Superior temporal gyrus (tissue), 1 donor: ENCODE measurements at regions not wholly inside any gene's neighbourhood (a gene's known extent, or its start where the extent isn't known, plus 50 kb on each side); places are given as distances from the start of the nearest gene placed in this dataset.
"Not testable (repeated sequence)": the region's sequence is repeated elsewhere in the genome, so short reads cannot be mapped to it uniquely, and the experiment has no call there.

Source experiments
- DNase-seq: peaks from one replicate; pipeline ENCODE4 v3.0.0-alpha.2; 2016; ENCODE audit errors: extremely low spot score

GRCh38 chr21:5103880-5104561 lies 5417.4 kb upstream of the TPTE start:
- DNase-seq: not testable (repeated sequence)

DNA sequence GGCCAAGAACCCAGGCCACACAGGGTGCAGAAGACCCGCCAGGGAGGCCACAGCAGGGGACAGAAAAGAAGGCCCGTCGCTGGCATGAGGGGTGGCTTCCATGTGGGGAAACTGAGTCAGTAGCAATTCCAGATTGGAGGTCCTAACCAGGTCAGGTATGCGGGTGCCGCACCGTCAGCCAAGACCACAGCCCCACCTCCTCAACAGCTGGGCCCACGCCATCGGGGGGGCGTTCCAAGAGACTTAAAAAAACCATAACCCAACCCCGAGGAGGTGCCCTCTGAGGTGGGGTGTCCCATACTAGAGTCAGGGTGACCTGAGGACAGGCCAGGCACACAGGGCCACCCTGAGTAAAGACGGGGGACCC lies 5416.8 kb upstream of the TPTE start:
- DNase-seq: not testable (repeated sequence)

DNA sequence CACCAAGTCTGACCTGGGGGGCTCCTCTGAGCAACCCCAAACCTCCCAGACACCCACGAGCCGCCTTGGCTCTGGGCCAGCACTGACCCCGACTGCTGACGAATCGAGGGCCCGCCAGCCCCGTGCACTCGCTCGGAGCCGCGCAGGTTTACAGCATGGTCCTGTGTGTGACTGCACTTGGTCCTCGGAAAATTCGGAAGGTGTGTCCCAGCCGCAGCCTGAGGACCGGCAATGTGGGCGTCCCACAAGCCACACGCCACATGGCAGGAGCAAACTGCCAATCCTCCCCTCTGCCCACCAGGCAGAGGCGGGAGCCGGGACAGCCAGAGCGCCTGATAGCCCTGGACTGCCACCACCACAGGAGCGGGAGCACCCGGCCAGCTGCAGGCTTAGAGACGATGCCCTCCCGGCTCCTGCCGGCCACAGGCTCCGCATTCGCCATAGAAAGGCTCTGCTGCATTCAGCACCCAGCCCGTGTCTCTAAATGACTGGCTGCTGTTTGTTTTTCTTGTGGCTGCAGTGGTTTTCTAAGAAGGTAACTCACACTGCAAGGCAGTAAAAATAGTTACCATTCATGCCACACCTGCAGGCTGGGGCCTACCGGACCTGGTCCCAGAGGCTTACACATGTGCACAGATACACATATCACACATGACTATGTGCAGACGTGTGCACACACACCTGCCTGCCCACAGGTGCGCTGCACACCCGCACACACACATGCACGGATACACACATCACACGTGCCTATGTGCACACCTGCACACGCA lies 5415.3 kb upstream of the TPTE start:
- DNase-seq: not testable (repeated sequence)

DNA sequence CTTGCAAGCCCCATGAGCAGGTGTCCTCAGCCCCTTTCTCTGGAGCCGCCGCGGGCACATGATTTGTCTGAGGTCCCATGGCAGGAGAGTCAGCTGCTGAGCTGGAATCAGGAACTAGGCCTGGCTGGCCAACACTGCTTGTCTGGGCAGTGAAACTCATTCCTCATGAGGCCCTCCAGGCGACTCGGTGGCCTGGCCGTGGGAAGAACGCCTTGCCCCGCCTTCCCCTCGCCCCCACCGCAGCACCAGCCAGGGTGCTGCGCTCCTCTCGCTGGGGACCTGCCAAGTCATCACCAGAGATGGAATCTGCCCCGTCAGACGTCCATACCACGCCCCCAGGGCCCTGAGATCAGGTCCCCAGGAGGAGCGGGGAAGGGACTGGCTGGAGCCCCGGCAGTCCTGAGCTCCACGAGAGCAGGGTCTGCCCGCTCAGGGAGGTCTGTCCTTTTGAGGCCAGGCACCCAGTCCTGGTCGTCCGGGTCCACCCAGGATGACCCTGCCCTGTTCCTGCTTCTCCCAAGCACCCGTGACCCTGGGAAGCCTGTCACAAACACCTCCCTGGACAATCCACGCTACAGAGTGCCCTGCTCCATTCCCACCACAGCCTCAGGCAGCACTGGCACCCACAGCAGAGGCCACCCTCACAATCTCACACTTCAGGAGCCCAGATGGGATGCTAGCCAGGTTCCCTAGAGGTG lies 5414.5 kb upstream of the TPTE start:
- not testable (repeated sequence) for DNase-seq

DNA sequence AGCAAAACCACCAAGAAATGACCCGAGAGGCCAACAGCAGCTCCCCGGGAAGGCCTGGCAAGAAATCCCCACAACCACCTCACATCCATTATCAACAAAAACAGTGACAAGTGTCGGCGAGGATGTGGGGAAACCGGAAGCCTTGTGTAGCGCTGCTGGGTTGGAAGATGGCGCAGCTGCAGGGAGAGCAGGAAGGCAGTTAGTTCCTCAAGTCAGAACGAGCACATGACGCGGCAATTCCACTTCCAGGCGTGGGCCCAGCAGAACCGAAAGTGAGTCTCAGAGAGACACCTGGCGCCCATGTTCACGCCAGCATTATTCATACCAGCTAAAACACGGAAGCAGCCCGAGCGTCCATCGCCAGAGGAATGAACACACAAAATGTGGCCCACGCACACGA lies 5413.7 kb upstream of the TPTE start:
- DNase-seq: not testable (repeated sequence)

- DNase-seq: not testable (repeated sequence)
Measured at GRCh38 chr21:5108048-5108775, 5413.2 kb upstream of the TPTE start.

DNA sequence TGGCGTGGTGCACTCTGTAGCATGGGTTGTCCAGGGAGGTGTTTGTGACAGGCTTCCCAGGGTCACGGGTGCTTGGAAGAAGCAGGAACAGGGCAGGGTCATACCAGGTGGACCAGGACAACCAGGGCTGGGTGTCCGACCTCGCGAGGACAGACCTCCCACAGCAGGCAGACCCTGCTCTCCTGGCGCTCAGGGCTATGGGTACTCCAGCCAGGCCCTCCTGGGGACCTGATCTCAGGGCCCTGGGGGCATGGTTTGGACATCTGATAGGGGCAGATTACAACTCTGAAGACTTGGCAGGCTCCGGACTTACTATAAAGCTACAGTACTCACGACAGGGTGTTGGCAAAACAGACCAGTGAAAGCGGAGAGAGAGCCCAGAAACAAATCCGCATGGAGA lies 5410.2 kb upstream of the TPTE start:
- DNase-seq: not testable (repeated sequence)

GRCh38 chr21:5113092-5113491 lies 5408.3 kb upstream of the TPTE start:
- not testable (repeated sequence) for DNase-seq

DNA sequence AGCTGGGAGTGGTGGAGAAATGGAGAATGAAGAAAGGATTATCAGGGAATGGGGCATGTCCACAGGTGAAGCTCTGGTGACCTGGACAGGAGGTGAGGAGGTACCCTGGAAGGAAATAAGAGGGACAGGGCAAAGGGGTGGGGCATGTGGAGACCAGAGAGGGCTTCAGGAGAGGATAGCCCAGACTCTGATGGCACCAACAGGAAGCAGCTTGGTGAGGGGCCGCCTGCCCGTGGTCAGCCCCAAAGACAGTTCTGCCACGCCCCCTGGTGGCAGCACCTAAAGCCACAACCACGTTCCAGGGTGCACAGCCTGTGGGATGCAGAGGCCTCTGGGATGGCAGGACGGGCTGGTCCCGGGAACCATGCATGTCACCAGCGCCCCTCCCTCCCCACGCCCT lies 5406.9 kb upstream of the TPTE start:
- DNase-seq: not testable (repeated sequence)

- not testable (repeated sequence) for DNase-seq
Measured at GRCh38 chr21:5114893-5115645, 5406.3 kb upstream of the TPTE start.

- not testable (repeated sequence) for DNase-seq
Measured at GRCh38 chr21:5115646-5116343, 5405.6 kb upstream of the TPTE start.

DNA sequence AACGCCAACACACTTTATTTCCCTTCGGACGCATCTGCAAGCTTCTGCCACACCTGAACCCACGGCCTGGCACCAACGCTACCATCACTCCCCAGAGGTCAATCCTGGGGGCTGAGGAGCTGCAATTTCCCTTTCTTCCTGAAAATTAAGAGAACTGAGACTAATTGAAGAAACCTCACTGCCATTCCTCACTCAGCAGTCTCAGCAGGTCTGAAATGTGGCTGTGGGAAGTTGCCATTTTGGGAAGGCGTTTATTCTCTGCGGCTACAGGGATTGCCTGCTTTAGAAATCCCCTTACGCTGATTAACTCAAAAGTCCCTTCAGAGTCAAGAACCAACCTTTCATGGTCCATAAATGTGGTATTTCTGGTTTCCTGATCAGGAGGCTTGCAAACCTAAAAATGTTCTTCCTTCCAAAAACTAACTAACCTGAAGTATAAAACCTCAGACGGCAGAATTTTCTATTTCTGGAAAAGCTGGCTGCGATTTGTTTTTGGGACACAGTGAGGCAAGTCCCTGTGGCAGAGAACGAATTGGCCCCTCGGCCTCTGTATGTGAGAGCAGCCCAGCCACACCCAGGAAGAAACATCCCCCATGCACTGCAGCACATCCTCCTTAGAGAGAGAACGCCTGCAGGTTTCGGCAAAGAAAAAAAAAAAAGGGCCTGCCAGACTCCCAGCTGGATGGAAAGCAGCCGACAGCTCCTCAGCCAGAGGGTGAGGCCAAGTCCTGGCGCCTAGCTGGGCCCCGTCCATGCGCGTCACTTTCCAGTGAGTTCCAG lies 5404.8 kb upstream of the TPTE start:
- not testable (repeated sequence) for DNase-seq

GRCh38 chr21:5117135-5117534 lies 5404.2 kb upstream of the TPTE start:
- DNase-seq: not testable (repeated sequence)

DNA sequence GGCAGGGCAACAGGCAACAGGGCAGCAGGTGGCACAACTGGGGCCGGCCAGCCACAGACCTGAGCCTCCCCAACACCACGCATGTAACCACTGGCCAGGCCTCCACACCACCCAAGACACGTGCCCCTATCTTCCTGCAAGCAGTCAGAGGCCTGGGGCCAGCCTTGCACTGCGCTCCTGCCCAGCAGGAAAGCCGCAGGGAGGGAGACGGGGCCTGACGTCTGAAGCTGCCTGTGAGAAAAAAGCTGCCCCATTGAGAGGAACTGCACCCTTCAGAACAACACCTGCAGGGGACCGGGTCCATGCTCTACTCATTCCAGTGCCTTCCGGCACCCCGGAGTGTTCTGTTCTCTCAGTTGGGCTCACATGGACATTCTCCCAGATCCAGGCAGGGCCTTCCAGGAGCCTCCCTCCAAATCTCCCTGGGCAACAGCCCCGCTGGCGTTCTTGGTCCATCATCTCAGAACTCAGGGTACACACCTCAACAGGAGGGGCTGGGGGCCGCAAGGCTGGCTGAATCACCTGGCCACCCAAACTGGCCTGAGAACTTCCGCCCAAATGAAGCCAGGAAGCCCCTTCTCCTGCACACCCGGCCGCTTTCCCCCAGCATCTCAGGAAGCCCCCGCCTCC lies 5403.6 kb upstream of the TPTE start:
- DNase-seq: not testable (repeated sequence)

DNA sequence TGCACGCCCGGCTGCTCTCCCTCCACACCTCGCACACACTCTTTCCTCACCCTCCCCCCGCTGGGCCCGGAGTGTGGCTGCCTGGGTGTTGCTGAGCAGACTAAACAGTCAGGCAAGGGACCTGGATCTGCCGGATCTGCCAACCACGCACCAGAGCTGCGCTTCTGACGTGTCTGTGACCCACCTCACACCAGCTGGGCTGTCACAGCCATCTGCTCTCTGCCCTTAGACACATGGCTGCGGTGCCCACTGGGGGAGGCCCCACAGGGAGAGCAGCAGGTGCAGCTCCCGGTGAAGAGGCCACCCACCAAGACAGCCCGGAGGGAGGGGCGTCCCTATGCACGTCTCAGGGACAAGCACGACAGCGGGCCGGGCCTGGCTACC lies 5403.1 kb upstream of the TPTE start:
- not testable (repeated sequence) for DNase-seq

DNA sequence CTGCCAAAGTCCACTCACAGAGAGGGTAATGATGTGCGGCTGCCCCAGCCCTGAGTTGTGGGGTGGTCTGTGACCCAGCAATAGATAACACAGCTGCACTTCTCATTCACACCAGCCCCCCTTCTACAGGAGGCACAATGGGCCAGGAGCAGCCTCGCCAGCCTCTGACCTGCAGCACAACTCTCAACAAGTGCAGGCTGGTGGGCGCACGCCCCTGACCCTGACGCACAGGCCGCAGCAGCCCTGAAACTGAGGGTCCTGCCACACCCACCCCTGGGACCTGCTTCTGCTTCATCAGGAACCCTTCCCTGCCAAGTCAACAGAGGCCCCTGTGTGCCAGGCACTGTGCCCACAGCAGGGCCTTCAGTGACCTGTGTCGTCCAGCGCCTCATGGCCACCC lies 5402.2 kb upstream of the TPTE start:
- not testable (repeated sequence) for DNase-seq

- peak; percentile 2 for DNase-seq
Measured at GRCh38 chr21:5121399-5121798, 5400.0 kb upstream of the TPTE start.

GRCh38 chr21:5121849-5122248 lies 5399.5 kb upstream of the TPTE start:
- not testable (repeated sequence) for DNase-seq

GRCh38 chr21:5123655-5124054 lies 5397.7 kb upstream of the TPTE start:
- DNase-seq: not testable (repeated sequence)
